Naive thymus-derived CD4-positive, alpha-beta T cell (primary cell): ENCODE measurements at regions not wholly inside any gene's neighbourhood (a gene's known extent, or its start where the extent isn't known, plus 50 kb on each side); places are given as distances from the start of the nearest gene placed in this dataset.

Experiments used
- ATAC-seq: fragments of 150-1000 bp; cut with Tn5 transposase; 2 replicates; pipeline ENCODE4 v1.10.0; 2021; ENCODE audit warnings: mild to moderate bottlenecking, moderate library complexity
- CTCF ChIA-PET: fragments of 350-600 bp; sonication (Branson Sonifier 250); formaldehyde crosslinking; loops from one replicate; lab custom pipeline; 2021; ENCODE audit warnings: antibody characterized with exemption; lab: Charles Lee
- POLR2A ChIA-PET: fragments of 350-600 bp; sonication (Branson Sonifier 250); formaldehyde crosslinking; loops from one replicate; lab custom pipeline; 2021; ENCODE audit warnings: antibody characterized with exemption, inconsistent platforms; lab: Charles Lee
- DNase-seq, 9 donors: peaks; one replicate each; pipeline versions ENCODE4 v3.0.0 to v3.0.0-alpha.2; 2020 to 2022; ENCODE audit warnings: mixed read lengths in 1 of 9
- H3K27ac ChIP-seq: one replicate; pipeline ENCODE4 v1.7.0; 2013; ENCODE audit warnings: mild to moderate bottlenecking, low read depth, low read length, moderate library complexity
- H3K27me3 ChIP-seq, 2 donors: one replicate each; pipeline ENCODE4 v1.7.0; 2013; ENCODE audit warnings: low read length in 2 of 2, mild to moderate bottlenecking in 2 of 2, moderate library complexity in 2 of 2; ENCODE audit not compliant: control insufficient read depth in 2 of 2, insufficient read depth in 2 of 2
- H3K36me3 ChIP-seq, 3 experiments: 1 replicate in 2 of 3; 2 replicates in 1 of 3; pipeline ENCODE4 v1.7.0; 2013; ENCODE audit warnings: low read length in 3 of 3, mild to moderate bottlenecking in 3 of 3, moderate library complexity in 1 of 3; ENCODE audit not compliant: insufficient read depth in 3 of 3, control insufficient read depth in 2 of 3
- H3K4me1 ChIP-seq, 2 donors: one replicate each; pipeline ENCODE4 v1.7.0; 2013; ENCODE audit warnings: low read length in 2 of 2, mild to moderate bottlenecking in 2 of 2, moderate library complexity in 1 of 2; ENCODE audit not compliant: control insufficient read depth in 2 of 2, insufficient read depth in 2 of 2
- H3K4me3 ChIP-seq: 2 replicates; pipeline ENCODE4 v1.7.0; 2013; ENCODE audit warnings: mild to moderate bottlenecking, low read length
- H3K9me3 ChIP-seq, 3 experiments: 1 replicate in 2 of 3; 2 replicates in 1 of 3; pipeline ENCODE4 v1.7.0; 2013; ENCODE audit warnings: low read length in 3 of 3; ENCODE audit not compliant: control insufficient read depth in 2 of 3
- H3K27ac Mint-ChIP-seq, 9 donors: one replicate each; pipeline ENCODE4 v1.8.0; 2020 to 2022; ENCODE audit warnings: mixed read lengths in 9 of 9, mild to moderate bottlenecking in 8 of 9, moderate library complexity in 5 of 9, inconsistent platforms in 2 of 9
- H3K27me3 Mint-ChIP-seq, 5 donors: one replicate each; pipeline ENCODE4 v1.8.0; 2021 to 2022; ENCODE audit warnings: mixed read lengths in 5 of 5, mild to moderate bottlenecking in 1 of 5
- H3K36me3 Mint-ChIP-seq, 5 donors: one replicate each; pipeline ENCODE4 v1.8.0; 2020 to 2022; ENCODE audit warnings: mixed read lengths in 5 of 5, mild to moderate bottlenecking in 3 of 5, inconsistent platforms in 1 of 5
- H3K4me1 Mint-ChIP-seq, 7 donors: one replicate each; pipeline ENCODE4 v1.8.0; 2020 to 2022; ENCODE audit warnings: mixed read lengths in 7 of 7, mild to moderate bottlenecking in 3 of 7, inconsistent platforms in 1 of 7
- H3K4me3 Mint-ChIP-seq, 10 donors: one replicate each; pipeline ENCODE4 v1.8.0; 2020 to 2022; ENCODE audit warnings: mild to moderate bottlenecking in 10 of 10, mixed read lengths in 10 of 10, moderate library complexity in 6 of 10, inconsistent platforms in 2 of 10
- H3K9me3 Mint-ChIP-seq, 11 donors: one replicate each; pipeline ENCODE4 v1.8.0; 2020 to 2022; ENCODE audit warnings: mixed read lengths in 11 of 11, mild to moderate bottlenecking in 4 of 11, inconsistent platforms in 1 of 11, moderate library complexity in 1 of 11
- intact Hi-C, 2 donors: fragments of 100-400 bp; cut with micrococcal nuclease; formaldehyde crosslinking; loops; one replicate each; pipeline ENCODE4 v1.15.1; 2023

DNA sequence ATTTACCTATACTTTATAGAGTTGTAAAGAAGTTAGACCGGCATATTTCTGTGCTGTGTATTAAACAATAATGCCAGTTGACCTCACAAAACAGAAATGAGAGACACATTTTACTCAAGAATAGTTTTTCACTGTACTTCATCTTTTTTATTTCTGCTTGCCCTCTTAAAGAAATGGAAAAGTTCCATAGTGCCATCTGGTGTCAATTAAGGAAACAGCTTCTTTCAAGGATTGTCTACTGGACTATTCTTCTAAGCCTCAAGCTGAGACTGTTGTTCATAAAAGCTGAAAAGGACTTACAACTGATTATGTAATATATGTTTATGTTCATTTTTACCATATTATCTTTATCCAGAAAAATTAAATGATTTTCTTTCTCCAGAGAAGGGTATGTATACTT, 1523.7 kb downstream of the ARAP2 start:
- Mint-ChIP-seq H3K36me3 (no peaks in the 10 kb centered on the region), H3K27me3 (no peaks in the 10 kb centered on the region), H3K9me3 (peaks cover 0 to 10% (median 0%) of the 10 kb centered on the region in 11 donors), H3K27ac (no peak overlapping the region), H3K4me1 (no peaks in the 10 kb centered on the region), H3K4me3 (no peak overlapping the region)
- H3K27me3 ChIP-seq, result no peaks in the 10 kb centered on the region
- no peak overlapping the region for H3K4me3 ChIP-seq
- ChIA-PET POLR2A (no interaction called here), CTCF (no interaction called here)
- DNase-seq (no peak), ATAC-seq (no peak)
- no peaks in the 10 kb centered on the region for H3K9me3 ChIP-seq
- no peaks in the 10 kb centered on the region for H3K36me3 ChIP-seq
- no peaks in the 10 kb centered on the region for H3K4me1 ChIP-seq
- no peak overlapping the region for H3K27ac ChIP-seq
- intact Hi-C loops, result no loop called here

DNA sequence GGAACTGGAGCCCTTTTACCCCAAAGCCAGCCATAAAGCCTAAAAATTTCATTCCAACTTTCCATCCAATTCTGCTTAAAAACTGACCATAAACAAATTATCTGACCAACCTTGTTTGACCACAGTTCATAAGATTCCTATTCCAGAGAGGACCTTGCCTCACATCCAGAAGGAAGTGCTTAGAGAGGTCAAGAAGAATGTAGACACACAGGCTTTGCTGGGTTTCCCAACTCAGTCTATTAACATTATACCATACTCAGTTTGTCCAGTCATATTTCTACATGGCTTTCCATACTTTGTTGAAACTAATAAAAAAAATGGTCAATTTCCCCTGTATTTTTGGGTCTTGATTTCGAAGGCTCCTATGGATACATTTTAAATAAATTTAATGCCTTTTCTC, 1522.5 kb downstream of the ARAP2 start:
- Mint-ChIP-seq H3K36me3 (no peaks in the 10 kb centered on the region), H3K9me3 (peaks cover 0 to 12% (median 0%) of the 10 kb centered on the region in 11 donors), H3K4me3 (no peak overlapping the region), H3K4me1 (no peaks in the 10 kb centered on the region), H3K27ac (no peak overlapping the region), H3K27me3 (no peaks in the 10 kb centered on the region)
- Histone ChIP-seq H3K4me3 (no peak overlapping the region), H3K4me1 (no peaks in the 10 kb centered on the region), H3K27me3 (no peaks in the 10 kb centered on the region), H3K27ac (no peak overlapping the region), H3K9me3 (no peaks in the 10 kb centered on the region), H3K36me3 (no peaks in the 10 kb centered on the region)
- no peak for ATAC-seq
- ChIA-PET POLR2A (no interaction called here), CTCF (no interaction called here)
- intact Hi-C loops, result no loop called here
- no peak for DNase-seq

DNA sequence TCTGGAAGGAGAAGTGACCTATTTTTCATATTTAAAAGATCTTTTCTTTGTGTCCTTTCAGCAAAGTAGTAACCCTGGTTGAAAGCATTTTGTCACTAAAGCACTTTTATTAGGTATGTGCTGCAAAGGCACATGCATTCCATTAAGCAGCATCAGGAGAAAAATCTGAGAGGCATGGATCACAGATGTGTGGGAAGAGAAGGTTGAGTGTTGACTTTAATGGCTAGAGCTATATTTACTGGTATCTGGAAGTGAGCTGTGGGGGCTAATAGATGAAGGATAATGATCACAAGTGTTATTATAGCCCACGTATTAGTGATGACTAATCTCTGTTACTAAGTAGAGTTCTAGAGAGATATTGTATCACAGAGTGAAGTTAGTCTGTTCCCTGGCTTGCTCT, 1520.7 kb downstream of the ARAP2 start:
- intact Hi-C loops, result no loop called here
- Mint-ChIP-seq H3K9me3 (peaks cover 0 to 19% (median 2%) of the 10 kb centered on the region in 11 donors), H3K27me3 (no peaks in the 10 kb centered on the region), H3K4me1 (no peaks in the 10 kb centered on the region), H3K27ac (no peak overlapping the region), H3K36me3 (no peaks in the 10 kb centered on the region), H3K4me3 (no peak overlapping the region)
- ChIA-PET CTCF (no interaction called here), POLR2A (no interaction called here)
- Histone ChIP-seq H3K27me3 (no peaks in the 10 kb centered on the region), H3K4me1 (no peaks in the 10 kb centered on the region), H3K27ac (no peak overlapping the region), H3K36me3 (no peaks in the 10 kb centered on the region), H3K4me3 (no peak overlapping the region), H3K9me3 (no peaks in the 10 kb centered on the region)
- DNase-seq (no peak), ATAC-seq (no peak)

DNA sequence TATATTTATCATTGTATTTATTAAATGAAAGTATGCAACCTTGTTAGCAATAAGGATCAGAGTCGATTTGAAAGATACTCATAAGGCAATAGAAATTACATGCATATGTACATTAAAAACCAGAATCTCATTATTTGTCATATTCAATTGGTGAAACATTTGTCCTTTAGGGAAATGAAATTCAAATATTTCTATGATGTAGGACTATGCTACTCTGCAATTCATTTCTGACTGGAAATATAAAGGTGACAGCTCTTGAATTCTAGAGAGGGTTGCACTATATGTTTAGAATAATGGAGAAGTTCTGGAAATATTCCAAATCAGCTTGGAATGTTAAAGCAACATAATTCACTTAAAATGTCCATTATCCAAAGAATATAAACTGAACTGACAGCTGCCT, 1519.8 kb downstream of the ARAP2 start:
- Histone ChIP-seq H3K9me3 (no peaks in the 10 kb centered on the region), H3K27ac (no peak overlapping the region), H3K4me3 (no peak overlapping the region), H3K27me3 (no peaks in the 10 kb centered on the region), H3K36me3 (no peaks in the 10 kb centered on the region), H3K4me1 (no peaks in the 10 kb centered on the region)
- intact Hi-C loops, result no loop called here
- Mint-ChIP-seq H3K9me3 (peaks cover 0 to 22% (median 2%) of the 10 kb centered on the region in 11 donors), H3K36me3 (no peaks in the 10 kb centered on the region), H3K27ac (no peak overlapping the region), H3K27me3 (no peaks in the 10 kb centered on the region), H3K4me1 (no peaks in the 10 kb centered on the region), H3K4me3 (no peak overlapping the region)
- DNase-seq (no peak), ATAC-seq (no peak)
- POLR2A ChIA-PET, result no interaction called here
- CTCF ChIA-PET, result no interaction called here

DNA sequence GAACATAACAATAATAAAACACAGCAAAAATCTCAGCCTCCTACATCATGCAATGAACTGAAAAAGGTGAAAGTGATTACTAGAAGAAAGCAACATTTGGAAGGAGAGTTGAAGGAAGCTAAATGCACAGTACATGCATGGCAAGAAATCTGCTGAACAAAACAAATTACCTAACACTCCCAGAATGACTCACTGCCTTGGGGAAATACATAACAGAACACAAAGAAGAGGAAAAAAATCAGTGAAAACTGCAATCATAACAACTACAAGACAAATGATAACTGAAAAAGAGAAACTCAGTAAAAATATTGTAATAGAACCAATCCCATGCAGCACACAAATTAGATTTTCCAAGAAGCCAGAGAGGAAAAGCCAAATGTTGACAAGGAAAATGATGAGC, 1513.2 kb downstream of the ARAP2 start:
- no peaks in the 10 kb centered on the region for H3K4me1 Mint-ChIP-seq
- no peaks in the 10 kb centered on the region for H3K4me1 ChIP-seq
- CTCF ChIA-PET, result no interaction called here
- no peaks in the 10 kb centered on the region for H3K27me3 ChIP-seq
- intact Hi-C loops, result no loop called here
- POLR2A ChIA-PET, result no interaction called here
- ATAC-seq, result no peak
- H3K9me3 Mint-ChIP-seq, result peaks cover 0 to 10% (median 0%) of the 10 kb centered on the region in 11 donors
- no peaks in the 10 kb centered on the region for H3K36me3 ChIP-seq
- no peak for DNase-seq
- H3K4me3 Mint-ChIP-seq, result no peak overlapping the region
- H3K27me3 Mint-ChIP-seq, result no peaks in the 10 kb centered on the region
- H3K9me3 ChIP-seq, result no peaks in the 10 kb centered on the region
- no peaks in the 10 kb centered on the region for H3K36me3 Mint-ChIP-seq
- H3K27ac Mint-ChIP-seq, result no peak overlapping the region
- H3K4me3 ChIP-seq, result no peak overlapping the region
- no peak overlapping the region for H3K27ac ChIP-seq

DNA sequence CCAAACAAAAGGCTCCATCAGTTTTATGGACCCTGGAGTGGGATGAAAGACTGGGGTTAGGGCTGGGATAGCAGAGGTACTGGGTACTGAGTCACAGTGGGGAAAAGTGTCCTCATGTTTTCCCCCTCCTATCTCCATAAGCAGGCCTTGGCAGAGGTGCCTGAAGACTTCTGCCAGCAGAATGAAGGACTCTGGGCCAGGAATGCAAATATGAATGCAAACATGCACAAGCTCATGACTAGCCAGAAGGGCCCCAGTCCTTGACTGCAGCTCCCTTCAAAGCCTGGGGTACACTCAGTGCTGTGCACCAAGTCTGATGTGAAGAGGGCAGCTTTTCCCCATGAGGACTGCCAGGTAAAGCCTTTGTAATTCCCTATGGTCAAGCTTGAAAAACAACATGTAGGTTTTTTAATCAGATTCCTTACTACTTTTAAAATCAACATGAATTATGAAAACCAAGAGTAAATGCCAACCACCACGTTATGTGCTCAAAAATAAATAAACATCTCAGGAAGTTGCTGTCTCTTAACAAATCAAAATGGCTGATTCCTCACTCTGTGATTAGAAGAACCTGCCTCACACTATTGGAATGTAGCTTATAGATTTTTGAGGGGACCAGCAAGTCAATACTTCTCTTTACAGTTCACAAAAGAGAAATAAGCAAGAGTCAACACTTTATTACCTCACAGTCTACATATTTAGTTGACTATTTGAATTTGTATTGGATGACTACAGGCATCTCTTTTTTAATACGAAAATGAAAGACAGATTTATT, 1512.0 kb downstream of the ARAP2 start:
- H3K4me3 Mint-ChIP-seq, result no peak overlapping the region
- no peak overlapping the region for H3K27ac Mint-ChIP-seq
- Histone ChIP-seq H3K36me3 (no peaks in the 10 kb centered on the region), H3K9me3 (no peaks in the 10 kb centered on the region), H3K4me3 (no peak overlapping the region), H3K27ac (no peak overlapping the region), H3K27me3 (no peaks in the 10 kb centered on the region), H3K4me1 (no peaks in the 10 kb centered on the region)
- ChIA-PET POLR2A (no interaction called here), CTCF (no interaction called here)
- intact Hi-C loops, result no loop called here
- ATAC-seq (peak; percentile 14), DNase-seq (no peak)
- no peaks in the 10 kb centered on the region for H3K36me3 Mint-ChIP-seq
- H3K27me3 Mint-ChIP-seq, result no peaks in the 10 kb centered on the region
- H3K9me3 Mint-ChIP-seq, result peaks cover 0 to 10% (median 0%) of the 10 kb centered on the region in 11 donors
- H3K4me1 Mint-ChIP-seq, result no peaks in the 10 kb centered on the region

DNA sequence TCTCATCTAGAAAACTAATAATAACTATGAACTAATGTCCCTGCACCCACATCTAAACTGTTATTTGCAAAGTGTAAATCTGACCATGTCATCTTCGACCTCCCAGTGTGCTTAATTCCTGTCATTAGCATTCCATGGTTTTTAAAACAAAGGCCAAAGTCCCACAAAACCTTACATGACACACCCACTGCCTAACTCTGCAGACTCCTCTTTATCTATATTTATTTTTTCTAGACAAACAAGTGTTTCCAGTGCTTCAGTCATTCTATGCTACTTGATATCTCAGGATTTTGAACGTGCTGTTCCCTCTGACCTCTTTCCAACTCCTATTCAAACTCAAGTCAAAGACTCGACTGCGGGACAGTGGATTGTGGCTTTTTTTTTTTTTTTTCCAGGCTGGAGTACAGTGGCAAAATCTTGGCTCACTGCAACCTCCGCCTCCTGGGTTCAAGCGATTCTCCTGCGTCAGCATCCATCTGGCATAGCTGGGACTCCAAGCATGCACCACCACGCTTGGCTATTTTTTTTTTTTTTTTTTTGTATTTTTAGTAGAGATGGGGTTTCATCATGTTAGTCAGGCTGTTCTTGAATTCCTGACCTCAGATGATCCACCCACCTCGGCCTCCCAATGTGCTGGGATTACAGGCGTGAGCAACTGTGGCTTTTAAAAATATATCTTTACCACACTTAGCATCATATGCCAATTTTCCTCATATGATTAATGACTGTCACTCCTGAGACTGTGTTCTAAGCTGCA, 1511.0 kb downstream of the ARAP2 start:
- Histone ChIP-seq H3K4me1 (no peaks in the 10 kb centered on the region), H3K9me3 (no peaks in the 10 kb centered on the region), H3K27ac (no peak overlapping the region), H3K4me3 (no peak overlapping the region), H3K27me3 (no peaks in the 10 kb centered on the region), H3K36me3 (no peaks in the 10 kb centered on the region)
- H3K4me3 Mint-ChIP-seq, result no peak overlapping the region
- ATAC-seq, result no peak
- CTCF ChIA-PET, result no interaction called here
- POLR2A ChIA-PET, result no interaction called here
- H3K27ac Mint-ChIP-seq, result no peak overlapping the region
- DNase-seq, result no peak
- no peaks in the 10 kb centered on the region for H3K4me1 Mint-ChIP-seq
- intact Hi-C loops, result no loop called here
- no peaks in the 10 kb centered on the region for H3K36me3 Mint-ChIP-seq
- H3K9me3 Mint-ChIP-seq, result peaks cover 0 to 6% (median 1%) of the 10 kb centered on the region in 11 donors
- no peaks in the 10 kb centered on the region for H3K27me3 Mint-ChIP-seq
